Stimulated activated CD8-positive, alpha-beta memory T cell treated with anti-CD3 and anti-CD28 coated beads, Interleukin-4, amount 100 ng/mL, for 48 hours (primary cell): ENCODE measurements at regions not wholly inside any gene's neighbourhood (a gene's known extent, or its start where the extent isn't known, plus 50 kb on each side); places are given as distances from the start of the nearest gene placed in this dataset.

Experiments
- DNase-seq: peaks from one replicate; pipeline ENCODE4 v3.0.0-alpha.2; 2020

GRCh38 chr6:98200084-98200483 is 634.3 kb upstream of the POU3F2 start:
- no peak for DNase-seq

GRCh38 chr6:98203170-98203806 is 631.1 kb upstream of the POU3F2 start:
- DNase-seq: no peak

GRCh38 chr6:98212468-98212867 is 621.9 kb upstream of the POU3F2 start:
- no peak for DNase-seq

GRCh38 chr6:98215531-98215930 is 618.8 kb upstream of the POU3F2 start:
- no peak for DNase-seq

GRCh38 chr6:98230250-98230649 is 604.1 kb upstream of the POU3F2 start:
- no peak for DNase-seq

- no peak for DNase-seq
These were observed 595.3 kb upstream of the POU3F2 start for GRCh38 chr6:98239057-98239456.

- DNase-seq: no peak
These were observed 592.7 kb upstream of the POU3F2 start for GRCh38 chr6:98241630-98242029.

- no peak for DNase-seq
These were observed 579.8 kb upstream of the POU3F2 start for GRCh38 chr6:98254624-98255023.

GRCh38 chr6:98260382-98260781 is 574.0 kb upstream of the POU3F2 start:
- DNase-seq: no peak

GRCh38 chr6:98272060-98272459 is 562.3 kb upstream of the POU3F2 start:
- no peak for DNase-seq

GRCh38 chr6:98274691-98275090 is 559.7 kb upstream of the POU3F2 start:
- DNase-seq: no peak

- no peak for DNase-seq
These were observed 553.9 kb upstream of the POU3F2 start for GRCh38 chr6:98280492-98280891.

- no peak for DNase-seq
These were observed 547.8 kb upstream of the POU3F2 start for GRCh38 chr6:98286620-98287019.

- DNase-seq: no peak
These were observed 546.5 kb upstream of the POU3F2 start for GRCh38 chr6:98287876-98288275.

- no peak for DNase-seq
These were observed 541.6 kb upstream of the POU3F2 start for GRCh38 chr6:98292810-98293209.

- no peak for DNase-seq
These were observed 538.7 kb upstream of the POU3F2 start for GRCh38 chr6:98295515-98296175.

- no peak for DNase-seq
These were observed 525.8 kb upstream of the POU3F2 start for GRCh38 chr6:98308564-98308963.

GRCh38 chr6:98310443-98310842 is 523.9 kb upstream of the POU3F2 start:
- DNase-seq: no peak

GRCh38 chr6:98323605-98324004 is 510.8 kb upstream of the POU3F2 start:
- DNase-seq: no peak

- no peak for DNase-seq
These were observed 509.9 kb upstream of the POU3F2 start for GRCh38 chr6:98324446-98324845.

- no peak for DNase-seq
These were observed 509.0 kb upstream of the POU3F2 start for GRCh38 chr6:98325366-98325765.

- no peak for DNase-seq
These were observed 501.1 kb upstream of the POU3F2 start for GRCh38 chr6:98333273-98333672.

- no peak for DNase-seq
These were observed 498.8 kb upstream of the POU3F2 start for GRCh38 chr6:98335594-98335993.

- DNase-seq: no peak
These were observed 494.9 kb upstream of the POU3F2 start for GRCh38 chr6:98339506-98339905.

GRCh38 chr6:98343004-98343403 is 491.4 kb upstream of the POU3F2 start:
- DNase-seq: no peak
